Mucosa of descending colon (tissue), 3 donors: ENCODE measurements at regions not wholly inside any gene's neighbourhood (a gene's known extent, or its start where the extent isn't known, plus 50 kb on each side); places are given as distances from the start of the nearest gene placed in this dataset.

Source experiments
- ATAC-seq: fragments of 200-7000 bp; cut with Tn5 transposase; one replicate; pipeline ENCODE4 v1.9.1; 2020; ENCODE audit warnings: mild to moderate bottlenecking, moderate library complexity
- DNase-seq, 3 donors: peaks; one replicate each; pipeline ENCODE4 v3.0.0-alpha.2; 2020
- H3K36me3 ChIP-seq: fragments of 200-600 bp; one replicate; pipeline ENCODE4 v1.8.0; 2021; ENCODE audit warnings: low read depth, mild to moderate bottlenecking
- H3K4me1 ChIP-seq: fragments of 200-600 bp; one replicate; pipeline ENCODE4 v1.8.0; 2021; ENCODE audit warnings: low read depth, mild to moderate bottlenecking
- H3K4me3 ChIP-seq: fragments of 200-600 bp; one replicate; pipeline ENCODE4 v1.8.0; 2021; ENCODE audit warnings: mild to moderate bottlenecking
- H3K9me3 ChIP-seq: fragments of 200-600 bp; one replicate; pipeline ENCODE4 v1.8.0; 2021; ENCODE audit warnings: mild to moderate bottlenecking
- intact Hi-C, 2 donors: fragments of 100-400 bp; cut with DNase I in 1 of 2; cut with micrococcal nuclease in 1 of 2; formaldehyde crosslinking; loops; one replicate each; pipeline versions ENCODE4 v1.11.0 to v1.11.1; 2022; cut with DNase I, micrococcal nuclease
- TF ChIP-seq, protein P1 (sequence below): fragments of 200-600 bp; IDR thresholded peaks from one replicate; pipeline ENCODE4 v1.8.0; 2022; ENCODE audit warnings: antibody characterized with exemption, mild to moderate bottlenecking
- donor health status: DM: no; HTN: no; CAD: no; lungs with moderate emphysema.
- donor health status: DM: no; HTN: no; CAD: no.
- donor health status: DM: no; HTN: yes; CAD: no.

DNA sequence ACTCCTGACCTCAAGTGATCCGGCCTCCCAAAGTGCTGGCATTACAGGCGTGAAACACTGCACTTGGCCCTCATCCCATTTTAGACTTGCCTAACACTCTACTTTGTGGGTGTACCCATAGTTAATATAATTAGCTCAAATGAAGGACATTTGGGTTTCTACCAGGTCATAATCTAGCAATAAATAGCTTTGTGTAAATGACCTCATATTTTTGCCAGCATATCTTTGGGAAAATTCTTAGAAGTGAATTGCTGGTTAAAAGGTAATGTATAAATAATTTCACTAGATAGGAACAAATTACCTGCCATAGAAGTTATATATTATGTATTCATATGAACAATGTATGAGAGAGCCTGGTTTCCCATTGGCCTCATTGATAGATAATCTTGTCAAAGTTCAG lies 206.0 kb downstream of the DIPK2A start:
- ATAC-seq (no peak), DNase-seq (no peak)
- intact Hi-C loops = no loop called here
- H3K4me1 ChIP-seq = no peaks in the 10 kb centered on the region
- no peaks in the 10 kb centered on the region for H3K36me3 ChIP-seq
- TF ChIP-seq, protein P1, sequence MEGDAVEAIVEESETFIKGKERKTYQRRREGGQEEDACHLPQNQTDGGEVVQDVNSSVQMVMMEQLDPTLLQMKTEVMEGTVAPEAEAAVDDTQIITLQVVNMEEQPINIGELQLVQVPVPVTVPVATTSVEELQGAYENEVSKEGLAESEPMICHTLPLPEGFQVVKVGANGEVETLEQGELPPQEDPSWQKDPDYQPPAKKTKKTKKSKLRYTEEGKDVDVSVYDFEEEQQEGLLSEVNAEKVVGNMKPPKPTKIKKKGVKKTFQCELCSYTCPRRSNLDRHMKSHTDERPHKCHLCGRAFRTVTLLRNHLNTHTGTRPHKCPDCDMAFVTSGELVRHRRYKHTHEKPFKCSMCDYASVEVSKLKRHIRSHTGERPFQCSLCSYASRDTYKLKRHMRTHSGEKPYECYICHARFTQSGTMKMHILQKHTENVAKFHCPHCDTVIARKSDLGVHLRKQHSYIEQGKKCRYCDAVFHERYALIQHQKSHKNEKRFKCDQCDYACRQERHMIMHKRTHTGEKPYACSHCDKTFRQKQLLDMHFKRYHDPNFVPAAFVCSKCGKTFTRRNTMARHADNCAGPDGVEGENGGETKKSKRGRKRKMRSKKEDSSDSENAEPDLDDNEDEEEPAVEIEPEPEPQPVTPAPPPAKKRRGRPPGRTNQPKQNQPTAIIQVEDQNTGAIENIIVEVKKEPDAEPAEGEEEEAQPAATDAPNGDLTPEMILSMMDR = no peak
- no peak overlapping the region for H3K4me3 ChIP-seq
- no peaks in the 10 kb centered on the region for H3K9me3 ChIP-seq

DNA sequence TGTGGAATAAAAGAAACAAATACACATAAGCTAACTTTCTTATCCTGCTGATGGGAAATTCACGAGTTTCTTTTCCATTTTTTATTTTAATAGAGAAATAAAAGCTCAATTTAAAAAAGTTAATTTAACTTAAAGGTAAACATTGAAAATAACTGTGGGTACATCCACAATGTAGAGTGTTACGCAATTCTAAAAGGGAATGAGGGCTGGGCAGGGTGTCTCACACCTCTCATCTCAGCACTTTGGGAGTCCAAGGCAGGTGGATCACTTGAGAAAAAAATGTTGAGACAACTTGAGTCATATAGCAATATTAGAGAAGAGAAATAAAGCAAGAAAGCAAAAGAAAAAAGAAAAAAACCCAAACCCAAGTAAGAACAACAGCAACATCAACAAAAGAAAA lies 207.0 kb downstream of the DIPK2A start:
- H3K4me3 ChIP-seq = no peak overlapping the region
- DNase-seq (no peak), ATAC-seq (no peak)
- TF ChIP-seq, protein P1 = no peak
- H3K9me3 ChIP-seq = no peaks in the 10 kb centered on the region
- intact Hi-C loops = no loop called here
- no peaks in the 10 kb centered on the region for H3K4me1 ChIP-seq
- no peaks in the 10 kb centered on the region for H3K36me3 ChIP-seq

DNA sequence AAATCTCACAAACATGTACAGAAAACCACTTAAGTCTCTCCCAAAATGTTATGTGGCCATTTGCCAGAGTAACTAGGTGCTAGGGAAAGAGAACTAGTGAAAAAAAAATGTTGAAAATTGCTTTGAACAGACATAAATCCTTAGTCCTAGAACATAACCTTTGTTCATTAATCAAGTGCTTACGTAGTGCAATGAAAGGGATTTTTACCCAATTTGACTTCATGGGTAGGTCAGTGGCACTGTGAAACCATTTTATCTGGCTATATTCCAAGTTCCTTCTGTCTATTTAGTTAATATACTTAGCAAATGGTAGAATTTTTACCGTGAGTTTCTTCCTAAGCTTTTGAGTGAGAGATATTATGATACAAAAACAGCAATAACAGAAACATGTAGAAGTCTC lies 209.4 kb downstream of the DIPK2A start:
- Histone ChIP-seq H3K4me1 (no peaks in the 10 kb centered on the region), H3K36me3 (no peaks in the 10 kb centered on the region), H3K9me3 (peaks cover 8% of the 10 kb centered on the region), H3K4me3 (no peak overlapping the region)
- TF ChIP-seq, protein P1 = no peak
- DNase-seq = no peak
- no peak for ATAC-seq
- intact Hi-C loops = no loop called here

DNA sequence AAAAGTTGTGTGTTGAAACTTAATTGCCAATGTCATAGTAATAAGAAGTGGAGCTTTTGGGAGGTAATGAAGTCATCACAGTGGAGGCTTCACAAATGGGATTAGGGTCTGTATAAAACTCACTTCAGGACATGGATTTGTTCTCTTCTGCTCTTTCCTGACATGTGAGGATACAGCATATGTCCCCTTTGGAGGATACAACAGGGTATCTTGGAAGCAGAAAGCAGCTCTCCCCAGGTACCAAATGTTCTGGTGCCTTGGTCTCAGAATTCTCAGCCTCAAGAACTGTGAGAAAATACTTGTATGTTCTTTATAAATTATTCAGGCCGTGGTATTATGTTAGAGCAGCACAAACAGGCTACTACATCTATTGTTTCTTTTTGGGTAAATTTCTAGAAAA lies 210.9 kb downstream of the DIPK2A start:
- H3K4me1 ChIP-seq = no peaks in the 10 kb centered on the region
- peaks cover 8% of the 10 kb centered on the region for H3K9me3 ChIP-seq
- intact Hi-C loops = no loop called here
- H3K36me3 ChIP-seq = no peaks in the 10 kb centered on the region
- H3K4me3 ChIP-seq = no peak overlapping the region
- DNase-seq (no peak), ATAC-seq (no peak)
- TF ChIP-seq, protein P1 = no peak

DNA sequence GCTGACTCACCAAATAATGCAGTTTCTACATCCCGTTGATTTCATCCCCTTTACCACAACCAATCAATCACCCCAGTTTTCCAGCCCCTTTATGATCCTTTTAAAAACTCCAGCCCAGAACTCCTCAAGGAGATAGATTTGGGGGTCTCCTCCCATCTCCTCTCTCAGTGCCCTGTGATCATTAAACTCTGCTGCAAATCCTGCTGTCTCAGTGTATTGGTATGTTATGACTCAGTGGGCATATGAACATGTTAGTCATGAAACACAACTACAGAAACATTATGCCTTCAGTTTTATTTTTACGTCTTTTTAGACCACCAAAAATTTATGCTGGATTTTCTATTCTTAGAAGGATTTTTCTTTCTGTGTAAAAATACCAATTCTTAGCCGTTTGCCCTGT lies 213.7 kb downstream of the DIPK2A start:
- TF ChIP-seq, protein P1 = no peak
- intact Hi-C loops = no loop called here
- ATAC-seq = no peak
- Histone ChIP-seq H3K4me1 (no peaks in the 10 kb centered on the region), H3K4me3 (no peak overlapping the region), H3K36me3 (no peaks in the 10 kb centered on the region), H3K9me3 (peaks cover 8% of the 10 kb centered on the region)
- DNase-seq = no peak

DNA sequence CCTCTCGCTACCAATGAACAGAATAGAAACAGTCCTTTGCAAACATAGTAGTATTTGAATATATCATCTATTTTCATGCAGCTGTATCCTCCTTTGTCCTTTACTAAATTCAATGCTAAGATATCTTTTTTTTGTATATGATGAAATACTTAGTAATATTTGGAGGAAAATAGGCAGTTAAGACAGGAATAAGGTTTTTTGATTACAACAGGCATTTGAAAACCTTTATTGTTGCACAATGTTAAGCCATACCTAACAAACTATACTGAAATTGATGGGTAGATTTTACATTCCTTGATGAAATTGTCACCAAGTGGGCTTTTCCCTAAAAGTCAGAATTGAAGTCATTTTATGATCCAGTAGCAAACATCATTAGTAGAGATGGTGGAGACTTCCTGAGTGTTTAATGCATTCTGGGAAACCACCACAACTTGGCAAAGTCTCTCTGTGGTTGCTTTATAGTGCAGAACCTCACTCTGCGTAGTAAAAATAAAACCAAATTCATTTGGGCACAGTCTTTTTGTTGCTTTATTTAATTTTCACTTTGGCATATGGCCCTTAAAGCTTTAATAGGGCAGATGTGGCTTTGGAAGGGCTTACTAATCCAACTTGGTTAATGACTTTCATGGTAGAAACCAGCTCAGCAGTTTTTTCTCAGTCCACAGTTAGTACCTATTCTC lies 216.0 kb downstream of the DIPK2A start:
- intact Hi-C loops = no loop called here
- DNase-seq (no peak), ATAC-seq (no peak)
- H3K9me3 ChIP-seq = peaks cover 8% of the 10 kb centered on the region
- TF ChIP-seq, protein P1 = no peak
- H3K36me3 ChIP-seq = no peaks in the 10 kb centered on the region
- no peaks in the 10 kb centered on the region for H3K4me1 ChIP-seq
- no peak overlapping the region for H3K4me3 ChIP-seq
